OCI-LY1 (cell line): ENCODE measurements at regions not wholly inside any gene's neighbourhood (a gene's known extent, or its start where the extent isn't known, plus 50 kb on each side); places are given as distances from the start of the nearest gene placed in this dataset.

Experiments
- CTCF ChIP-seq: fragments of 200-600 bp; sonication (generic), shearing (Covaris generic); IDR thresholded peaks from 2 replicates; pipeline ENCODE4 v1.5.1; 2017; ENCODE audit warnings: mild to moderate bottlenecking, antibody characterized with exemption, low read length, moderate library complexity, mixed read lengths
- EZH2 ChIP-seq: fragments of 200-600 bp; sonication (generic), shearing (Covaris generic); IDR thresholded peaks from 2 replicates; pipeline ENCODE4 v1.8.0; 2017; ENCODE audit warnings: borderline replicate concordance, mixed run types, mild to moderate bottlenecking, antibody characterized with exemption, low read length, moderate library complexity, mixed read lengths

- TF ChIP-seq CTCF (no peak), EZH2 (no peak)
These were observed 1035.7 kb downstream of the ZPLD1 start for GRCh38 chr3:103470498-103470897.
